ENCODE measurements at regions not wholly inside any gene's neighbourhood (a gene's known extent, or its start where the extent isn't known, plus 50 kb on each side); places are given as distances from the start of the nearest gene placed in this dataset.

DNA sequence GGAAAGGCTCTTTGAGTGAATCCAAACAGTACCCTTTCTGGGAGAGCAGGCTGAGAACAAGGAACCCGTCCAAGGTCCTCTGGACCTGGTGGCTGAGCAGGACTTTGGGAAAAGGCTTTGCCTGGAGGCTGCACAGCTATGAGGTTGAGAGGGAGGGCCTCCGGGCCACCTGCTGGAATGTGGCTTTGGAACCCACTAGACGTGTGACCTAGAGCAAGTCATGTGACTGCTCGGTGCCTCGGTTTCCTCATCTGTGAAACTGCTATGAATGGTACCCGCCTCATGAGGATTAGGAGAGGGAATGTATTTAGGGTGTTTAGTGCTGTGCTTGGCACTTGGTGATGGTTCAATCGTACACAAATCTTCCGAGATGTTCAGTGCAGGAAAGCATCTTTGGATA lies 50.4 kb downstream of the HAPSTR1 start:
- DNase-seq (ENCODE audit: low read depth) = no peak

DNA sequence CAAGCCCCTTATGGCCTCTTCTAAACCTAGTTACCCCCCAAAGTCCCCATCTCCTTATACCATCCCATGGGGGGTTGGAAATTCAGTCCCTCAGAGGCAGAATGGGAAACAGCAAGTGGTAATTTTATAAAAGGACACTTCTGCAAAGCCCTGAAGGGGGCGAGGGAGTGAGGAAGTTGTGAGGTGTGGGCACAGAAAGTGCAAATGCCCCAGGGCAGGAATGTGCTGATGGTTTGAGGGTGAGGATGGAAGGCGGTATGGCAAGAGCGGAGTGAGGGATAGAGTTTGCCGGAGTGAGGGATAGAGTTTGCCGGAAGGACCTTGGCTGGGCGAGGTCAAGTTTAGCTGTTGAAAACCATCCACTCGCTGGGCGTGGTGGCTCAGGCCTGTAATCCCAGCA lies 52.7 kb downstream of the HAPSTR1 start:
- TF ChIP-seq, protein P1, sequence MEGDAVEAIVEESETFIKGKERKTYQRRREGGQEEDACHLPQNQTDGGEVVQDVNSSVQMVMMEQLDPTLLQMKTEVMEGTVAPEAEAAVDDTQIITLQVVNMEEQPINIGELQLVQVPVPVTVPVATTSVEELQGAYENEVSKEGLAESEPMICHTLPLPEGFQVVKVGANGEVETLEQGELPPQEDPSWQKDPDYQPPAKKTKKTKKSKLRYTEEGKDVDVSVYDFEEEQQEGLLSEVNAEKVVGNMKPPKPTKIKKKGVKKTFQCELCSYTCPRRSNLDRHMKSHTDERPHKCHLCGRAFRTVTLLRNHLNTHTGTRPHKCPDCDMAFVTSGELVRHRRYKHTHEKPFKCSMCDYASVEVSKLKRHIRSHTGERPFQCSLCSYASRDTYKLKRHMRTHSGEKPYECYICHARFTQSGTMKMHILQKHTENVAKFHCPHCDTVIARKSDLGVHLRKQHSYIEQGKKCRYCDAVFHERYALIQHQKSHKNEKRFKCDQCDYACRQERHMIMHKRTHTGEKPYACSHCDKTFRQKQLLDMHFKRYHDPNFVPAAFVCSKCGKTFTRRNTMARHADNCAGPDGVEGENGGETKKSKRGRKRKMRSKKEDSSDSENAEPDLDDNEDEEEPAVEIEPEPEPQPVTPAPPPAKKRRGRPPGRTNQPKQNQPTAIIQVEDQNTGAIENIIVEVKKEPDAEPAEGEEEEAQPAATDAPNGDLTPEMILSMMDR (conservative IDR thresholded peaks at IDR 0.05; ENCODE audit: low read depth, low read length) = no peak
- H3K4me3 ChIP-seq (ENCODE audit: low read depth, low read length) = no peak overlapping the region
- DNase-seq (ENCODE audit: low read depth) = no peak

More for the DNA sequence above, 50.4 kb downstream of the HAPSTR1 start:
- no peak overlapping the region for H3K4me3 ChIP-seq (ENCODE audit: low read depth, low read length)
- TF ChIP-seq, protein P1 (conservative IDR thresholded peaks at IDR 0.05; ENCODE audit: low read depth, low read length) = no peak

DNA sequence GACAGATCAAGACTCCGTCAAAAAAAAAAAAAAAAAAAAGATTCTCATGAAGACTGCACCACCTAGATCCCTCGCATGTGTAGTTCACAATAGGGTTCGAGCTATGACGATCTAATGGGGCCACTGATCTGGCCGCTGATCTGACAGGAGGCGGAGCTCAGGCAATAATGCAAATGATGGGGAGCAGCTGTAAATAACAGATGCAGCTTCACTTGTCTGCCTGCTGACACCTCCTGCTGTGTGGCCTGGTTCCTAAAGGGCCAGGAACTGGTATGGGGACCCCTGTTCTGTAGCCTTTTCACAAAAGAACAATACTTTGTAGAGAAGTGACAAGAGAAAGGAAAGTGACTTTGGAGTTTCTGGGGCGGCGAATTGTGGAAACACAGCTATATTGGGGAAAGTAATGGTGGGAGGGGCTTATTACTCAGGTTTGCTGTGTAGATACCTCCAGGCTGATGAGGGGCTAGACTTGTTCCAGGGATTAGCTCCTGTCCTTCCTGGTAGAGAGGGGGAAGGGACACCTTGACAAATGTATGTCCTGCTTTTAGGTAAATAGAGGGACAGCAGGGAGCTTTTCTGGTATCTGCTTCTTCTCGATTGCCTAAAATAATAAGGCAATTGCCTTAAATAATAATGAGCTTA lies 57.1 kb downstream of the HAPSTR1 start:
- DNase-seq (ENCODE audit: low read depth) = no peak
- TF ChIP-seq, protein P1 (conservative IDR thresholded peaks at IDR 0.05; ENCODE audit: low read depth, low read length) = no peak

DNA sequence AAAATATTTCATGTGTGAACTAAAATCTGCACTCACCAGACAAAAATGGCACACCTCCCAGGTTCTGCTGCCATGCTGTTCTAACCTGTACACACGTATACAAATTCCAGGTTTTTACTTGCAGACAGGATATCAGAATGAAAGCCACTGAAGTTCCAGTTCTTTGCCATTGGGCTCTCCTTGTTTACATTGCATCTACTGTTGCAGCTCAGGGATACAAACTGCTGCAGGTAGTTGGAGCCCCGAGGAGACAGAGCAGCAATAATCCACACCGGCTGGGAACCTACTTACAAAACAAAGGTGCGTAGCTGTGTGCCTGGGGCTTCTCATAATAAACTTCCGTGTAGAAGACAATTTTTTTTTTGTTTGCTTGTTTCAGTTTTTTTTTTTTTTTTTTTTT lies 59.6 kb downstream of the HAPSTR1 start:
- TF ChIP-seq, protein P1 (conservative IDR thresholded peaks at IDR 0.05; ENCODE audit: low read depth, low read length) = no peak
- DNase-seq (ENCODE audit: low read depth) = no peak
- H3K4me3 ChIP-seq (ENCODE audit: low read depth, low read length) = no peak overlapping the region

More for the DNA sequence above, 57.1 kb downstream of the HAPSTR1 start:
- H3K4me3 ChIP-seq (ENCODE audit: low read depth, low read length) = no peak overlapping the region

DNA sequence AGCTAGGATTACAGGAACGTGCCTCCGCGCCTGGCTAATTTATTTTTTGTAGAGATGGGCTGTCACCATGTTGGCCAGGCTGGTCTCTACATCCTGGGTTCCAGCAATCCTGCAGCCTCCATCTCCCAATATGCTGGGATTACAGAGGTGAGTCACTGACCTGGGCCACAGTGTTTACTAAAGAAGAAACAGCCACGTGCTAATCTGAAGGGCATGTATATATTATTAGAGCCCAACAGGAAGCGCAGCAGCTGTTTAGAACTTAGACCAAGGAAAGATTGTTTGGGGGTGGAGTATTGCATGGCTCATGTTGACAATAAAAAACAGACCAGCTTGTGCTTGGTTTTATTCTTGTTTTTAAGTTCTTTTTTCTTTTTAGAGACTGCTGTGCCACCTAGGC lies 60.2 kb downstream of the HAPSTR1 start:
- TF ChIP-seq, protein P1 (conservative IDR thresholded peaks at IDR 0.05; ENCODE audit: low read depth, low read length) = no peak
- no peak overlapping the region for H3K4me3 ChIP-seq (ENCODE audit: low read depth, low read length)
- no peak for DNase-seq (ENCODE audit: low read depth)

DNA sequence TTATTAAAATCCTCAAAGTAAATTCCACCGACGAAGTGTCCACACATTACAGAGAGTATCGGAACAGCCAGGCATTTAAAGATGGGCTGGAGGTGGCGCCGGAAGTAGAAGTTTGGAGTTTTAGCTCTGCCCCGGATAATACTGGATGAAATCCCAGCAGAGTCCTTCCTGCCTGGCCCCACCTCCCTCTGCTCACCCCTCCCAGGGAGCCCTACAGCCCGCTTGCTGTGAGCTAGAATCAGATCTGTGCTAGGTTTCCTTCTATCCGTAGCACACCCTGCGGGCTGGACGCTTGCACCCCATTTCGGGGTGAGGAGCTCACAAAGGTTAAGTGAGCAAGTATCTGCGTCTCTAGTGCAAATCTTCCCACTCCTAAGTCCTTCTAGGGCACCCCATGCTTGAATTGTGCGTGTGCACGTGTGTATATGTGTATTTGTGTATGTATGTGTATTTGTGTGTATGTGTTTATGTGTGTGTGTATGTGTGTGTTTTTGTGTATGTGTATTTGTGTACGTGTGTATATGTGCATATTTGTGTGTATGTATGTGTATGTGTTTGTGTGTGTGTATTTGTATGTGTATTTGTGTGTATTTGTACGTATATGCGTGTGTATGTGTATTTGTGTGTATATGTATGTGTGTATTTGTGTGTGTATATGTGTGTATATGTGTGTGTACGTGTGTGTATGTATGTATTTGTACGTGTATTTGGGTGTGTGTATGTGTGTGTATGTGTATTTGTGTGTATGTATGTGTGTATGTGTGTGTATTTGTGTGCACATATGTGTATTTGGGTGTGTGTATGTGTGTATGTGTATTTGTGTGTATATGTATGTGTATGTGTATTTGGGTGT lies 61.4 kb downstream of the HAPSTR1 start:
- DNase-seq (ENCODE audit: low read depth) = no peak
- no peak overlapping the region for H3K4me3 ChIP-seq (ENCODE audit: low read depth, low read length)
- TF ChIP-seq, protein P1 (conservative IDR thresholded peaks at IDR 0.05; ENCODE audit: low read depth, low read length) = no peak
